Adrenal gland (tissue), 9 donors: ENCODE measurements at regions not wholly inside any gene's neighbourhood (a gene's known extent, or its start where the extent isn't known, plus 50 kb on each side); places are given as distances from the start of the nearest gene placed in this dataset.

Experiments
- DNase-seq, 7 donors: peaks; one replicate each; pipeline ENCODE4 v3.0.0-alpha.2; 2019 to 2020
- H3K27ac ChIP-seq, 5 donors: fragments of 200-600 bp; sonication (generic) in 4 of 5; 1 replicate in 3 of 5; 2 replicates in 2 of 5; pipeline versions ENCODE4 v1.5.1 to v1.8.0; 2016 to 2020; ENCODE audit warnings: mild to moderate bottlenecking in 1 of 5
- H3K27me3 ChIP-seq: fragments of 200-600 bp; 2 replicates; pipeline ENCODE4 v1.8.0; 2021
- H3K36me3 ChIP-seq, 2 donors: fragments of 200-600 bp; replicated peaks in 1 of 2; 1 replicate in 1 of 2; 2 replicates in 1 of 2; pipeline versions ENCODE4 v1.5.1 to v1.8.0; 2018 to 2022
- H3K4me1 ChIP-seq, 2 donors: fragments of 200-600 bp; replicated peaks in 1 of 2; 1 replicate in 1 of 2; 2 replicates in 1 of 2; pipeline versions ENCODE4 v1.5.1 to v1.8.0; 2018 to 2021
- H3K4me3 ChIP-seq, 4 donors: fragments of 200-600 bp; sonication (generic) in 3 of 4; one replicate each; pipeline ENCODE4 v1.5.1; 2016 to 2018
- H3K9me3 ChIP-seq, 3 donors: fragments of 200-600 bp; sonication (generic) in 1 of 3; replicated peaks in 1 of 3; 1 replicate in 2 of 3; 2 replicates in 1 of 3; pipeline versions ENCODE4 v1.5.1 to v1.8.0; 2016 to 2021
- POLR2A ChIP-seq, 2 donors: fragments of 450-650 bp; IDR thresholded peaks; one replicate each; pipeline ENCODE4 v1.6.1; 2017; ENCODE audit warnings: antibody characterized with exemption in 2 of 2, mild to moderate bottlenecking in 2 of 2, moderate library complexity in 1 of 2
- WGBS, 4 donors: extraction: QIAGEN DNeasy Blood & Tissue Kit in 2 of 4; methylation state at CpG; one replicate each; pipeline versions ENCODE4 v1.1.5 to v1.1.7; 2013 to 2017; 5-methylcytosine and 5-hydroxymethylcytosine counted together
- intact Hi-C, 2 donors: fragments of 100-400 bp; cut with DNase I; formaldehyde crosslinking; loops; one replicate each; pipeline versions ENCODE4 v1.14.1 to v1.15.0; 2022 to 2023
- TF ChIP-seq, protein P1 (sequence below), 6 experiments: fragments of 450-650 bp in 4 of 6; fragments of 200-600 bp in 2 of 6; sonication (generic) in 1 of 6; IDR thresholded peaks; 1 replicate in 5 of 6; 2 replicates in 1 of 6; pipeline versions ENCODE4 v1.5.1 to v1.8.0; 2016 to 2021; ENCODE audit warnings: antibody characterized with exemption in 6 of 6, mild to moderate bottlenecking in 2 of 6, moderate library complexity in 1 of 6
- donor health status: healthy with polysubstance abuse.
- donor health status: Bipolar disorder and iron deficiency.
- donor health status: DM: yes; HTN: yes; CAD: no.
- donor health status: DM: no; HTN: no; CAD: no.
- donor health status: DM: no; HTN: no; CAD: no.

- intact Hi-C loops: no loop called here
- TF ChIP-seq, protein P1, sequence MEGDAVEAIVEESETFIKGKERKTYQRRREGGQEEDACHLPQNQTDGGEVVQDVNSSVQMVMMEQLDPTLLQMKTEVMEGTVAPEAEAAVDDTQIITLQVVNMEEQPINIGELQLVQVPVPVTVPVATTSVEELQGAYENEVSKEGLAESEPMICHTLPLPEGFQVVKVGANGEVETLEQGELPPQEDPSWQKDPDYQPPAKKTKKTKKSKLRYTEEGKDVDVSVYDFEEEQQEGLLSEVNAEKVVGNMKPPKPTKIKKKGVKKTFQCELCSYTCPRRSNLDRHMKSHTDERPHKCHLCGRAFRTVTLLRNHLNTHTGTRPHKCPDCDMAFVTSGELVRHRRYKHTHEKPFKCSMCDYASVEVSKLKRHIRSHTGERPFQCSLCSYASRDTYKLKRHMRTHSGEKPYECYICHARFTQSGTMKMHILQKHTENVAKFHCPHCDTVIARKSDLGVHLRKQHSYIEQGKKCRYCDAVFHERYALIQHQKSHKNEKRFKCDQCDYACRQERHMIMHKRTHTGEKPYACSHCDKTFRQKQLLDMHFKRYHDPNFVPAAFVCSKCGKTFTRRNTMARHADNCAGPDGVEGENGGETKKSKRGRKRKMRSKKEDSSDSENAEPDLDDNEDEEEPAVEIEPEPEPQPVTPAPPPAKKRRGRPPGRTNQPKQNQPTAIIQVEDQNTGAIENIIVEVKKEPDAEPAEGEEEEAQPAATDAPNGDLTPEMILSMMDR (IDR thresholded peaks at IDR 0.05): no peak
- no peak overlapping the region for H3K27ac ChIP-seq
- H3K9me3 ChIP-seq: no peaks in the 10 kb centered on the region
- WGBS, 4 donors: 84 to 94% (median 89%) methylated on average over 3 of the region's 3 CpGs
- H3K4me3 ChIP-seq: no peak overlapping the region
- DNase-seq: no peak
- no peaks in the 10 kb centered on the region for H3K36me3 ChIP-seq
- no peaks in the 10 kb centered on the region for H3K27me3 ChIP-seq
- no peaks in the 10 kb centered on the region for H3K4me1 ChIP-seq
Observed at GRCh38 chr6:165968408-165968807, 199.2 kb downstream of the TBXT start.

DNA sequence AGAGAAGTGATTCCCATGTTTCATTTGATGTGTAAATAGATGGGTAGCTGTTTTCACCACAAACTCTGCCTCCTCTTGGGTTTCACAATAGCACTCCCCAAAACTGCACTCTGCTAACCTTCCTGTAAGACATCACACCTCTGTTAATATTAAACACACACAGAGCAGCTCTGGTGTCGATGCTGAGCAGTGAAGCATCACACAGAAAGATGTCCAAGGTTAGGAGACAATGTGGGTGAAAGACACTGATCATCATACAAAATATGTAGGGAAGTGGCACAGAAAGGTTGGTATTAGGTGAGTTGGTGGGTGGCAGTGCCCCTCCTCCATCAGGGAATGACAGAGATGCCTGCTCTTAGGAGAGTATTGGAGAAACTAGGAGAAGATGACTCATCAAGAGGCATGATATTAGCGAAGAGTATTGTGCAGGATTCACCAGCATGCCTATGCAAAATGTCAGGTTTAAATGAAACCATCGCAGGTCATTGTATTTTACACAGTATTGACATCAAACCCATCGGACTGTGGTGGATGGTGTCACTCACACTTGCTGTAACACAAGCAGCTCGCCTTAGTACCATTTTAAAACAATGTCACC is 199.7 kb downstream of the TBXT start:
- intact Hi-C loops: no loop called here
- TF ChIP-seq, protein P1 (IDR thresholded peaks at IDR 0.05): no peak
- TF ChIP-seq POLR2A (IDR thresholded peaks at IDR 0.05): no peak
- 86 to 89% (median 88%) methylated on average over 5 of the region's 5 CpGs for WGBS, 4 donors
- Histone ChIP-seq H3K4me1 (no peaks in the 10 kb centered on the region), H3K9me3 (no peaks in the 10 kb centered on the region), H3K27me3 (no peaks in the 10 kb centered on the region), H3K36me3 (no peaks in the 10 kb centered on the region), H3K27ac (no peak overlapping the region), H3K4me3 (no peak overlapping the region)
- no peak for DNase-seq

DNA sequence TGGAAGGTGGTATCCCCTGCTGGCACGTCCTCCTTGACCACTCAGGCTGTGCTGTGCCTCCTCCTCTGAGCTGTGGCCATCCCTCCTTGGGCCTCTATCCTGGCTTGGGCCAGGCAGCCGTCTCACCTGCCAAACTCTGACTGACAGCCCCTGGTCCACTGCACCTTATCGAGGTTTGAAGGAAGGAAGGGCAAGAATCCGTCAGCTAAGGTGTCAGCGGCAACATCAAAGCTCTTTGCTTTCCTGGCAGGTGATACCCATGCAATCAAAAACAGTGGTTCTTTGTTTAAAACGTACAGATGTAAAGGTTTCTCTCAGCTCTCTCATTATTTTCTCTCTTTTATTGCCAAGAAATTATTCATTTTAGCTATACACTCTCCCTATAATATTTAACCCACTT is 203.9 kb downstream of the TBXT start:
- Histone ChIP-seq H3K27ac (no peak overlapping the region), H3K4me1 (no peaks in the 10 kb centered on the region), H3K36me3 (no peaks in the 10 kb centered on the region), H3K4me3 (no peak overlapping the region), H3K9me3 (no peaks in the 10 kb centered on the region), H3K27me3 (no peaks in the 10 kb centered on the region)
- DNase-seq: no peak
- TF ChIP-seq POLR2A (IDR thresholded peaks at IDR 0.05): no peak
- TF ChIP-seq, protein P1 (IDR thresholded peaks at IDR 0.05): no peak
- intact Hi-C loops: no loop called here
- WGBS, 4 donors: 77 to 92% (median 83%) methylated on average over 6 of the region's 6 CpGs

DNA sequence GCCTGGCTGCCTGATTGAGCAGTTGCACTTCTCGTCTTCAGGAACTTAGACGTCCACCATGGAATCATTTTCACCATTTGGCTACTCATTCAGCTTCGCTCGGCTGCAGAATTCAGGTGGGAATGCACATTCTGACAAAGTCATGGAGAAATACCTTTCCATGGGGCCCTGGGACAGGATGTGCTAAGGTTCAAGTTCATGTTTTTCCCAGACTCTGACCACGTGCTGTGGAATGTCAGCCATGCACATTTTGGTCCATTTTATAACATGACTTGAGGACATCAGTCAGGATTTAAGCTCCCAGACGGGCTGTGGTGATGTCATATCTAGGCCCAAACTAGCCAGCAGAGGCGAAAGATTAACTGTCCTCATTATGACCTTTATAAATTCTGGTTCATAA is 205.3 kb downstream of the TBXT start:
- no peak overlapping the region for H3K27ac ChIP-seq
- TF ChIP-seq POLR2A (IDR thresholded peaks at IDR 0.05): no peak
- TF ChIP-seq, protein P1 (IDR thresholded peaks at IDR 0.05): no peak
- WGBS, 4 donors: 72 to 88% (median 84%) methylated on average over 7 of the region's 7 CpGs
- H3K4me3 ChIP-seq: no peak overlapping the region
- DNase-seq: no peak
- H3K9me3 ChIP-seq: no peaks in the 10 kb centered on the region
- no peaks in the 10 kb centered on the region for H3K27me3 ChIP-seq
- intact Hi-C loops: no loop called here
- H3K4me1 ChIP-seq: no peaks in the 10 kb centered on the region
- H3K36me3 ChIP-seq: no peaks in the 10 kb centered on the region
